Mesothelial cell of epicardium (in vitro differentiated cells): ENCODE measurements at regions not wholly inside any gene's neighbourhood (a gene's known extent, or its start where the extent isn't known, plus 50 kb on each side); places are given as distances from the start of the nearest gene placed in this dataset.
A peak's percentile ranks its signal among the peaks of the same experiment; 100 is the strongest.

Experiments used
- DNase-seq, 2 experiments: peaks; one replicate each; pipeline ENCODE4 v3.0.0; 2021; ENCODE audit warnings: low spot score in 2 of 2; ENCODE audit not compliant: unreplicated experiment in 2 of 2
- H3K27ac Mint-ChIP-seq: 2 replicates; pipeline ENCODE4 v1.8.0; 2021; ENCODE audit warnings: mixed read lengths
- H3K27me3 Mint-ChIP-seq: 2 replicates; pipeline ENCODE4 v1.8.0; 2021; ENCODE audit warnings: low read depth, mixed read lengths
- H3K36me3 Mint-ChIP-seq: 2 replicates; pipeline ENCODE4 v1.8.0; 2021; ENCODE audit warnings: mixed read lengths
- H3K4me1 Mint-ChIP-seq: 2 replicates; pipeline ENCODE4 v1.8.0; 2021; ENCODE audit warnings: mixed read lengths
- H3K4me3 Mint-ChIP-seq: 2 replicates; pipeline ENCODE4 v1.8.0; 2021; ENCODE audit warnings: mild to moderate bottlenecking, moderate library complexity, mixed read lengths
- H3K9me3 Mint-ChIP-seq: 2 replicates; pipeline ENCODE4 v1.8.0; 2021; ENCODE audit warnings: mixed read lengths
- TF ChIP-seq, protein P1 (sequence below): fragments of 200-600 bp; sonication (generic); IDR thresholded peaks from one replicate; pipeline ENCODE4 v1.5.0; 2021; ENCODE audit warnings: antibody characterized with exemption; ENCODE audit not compliant: unreplicated experiment

DNA sequence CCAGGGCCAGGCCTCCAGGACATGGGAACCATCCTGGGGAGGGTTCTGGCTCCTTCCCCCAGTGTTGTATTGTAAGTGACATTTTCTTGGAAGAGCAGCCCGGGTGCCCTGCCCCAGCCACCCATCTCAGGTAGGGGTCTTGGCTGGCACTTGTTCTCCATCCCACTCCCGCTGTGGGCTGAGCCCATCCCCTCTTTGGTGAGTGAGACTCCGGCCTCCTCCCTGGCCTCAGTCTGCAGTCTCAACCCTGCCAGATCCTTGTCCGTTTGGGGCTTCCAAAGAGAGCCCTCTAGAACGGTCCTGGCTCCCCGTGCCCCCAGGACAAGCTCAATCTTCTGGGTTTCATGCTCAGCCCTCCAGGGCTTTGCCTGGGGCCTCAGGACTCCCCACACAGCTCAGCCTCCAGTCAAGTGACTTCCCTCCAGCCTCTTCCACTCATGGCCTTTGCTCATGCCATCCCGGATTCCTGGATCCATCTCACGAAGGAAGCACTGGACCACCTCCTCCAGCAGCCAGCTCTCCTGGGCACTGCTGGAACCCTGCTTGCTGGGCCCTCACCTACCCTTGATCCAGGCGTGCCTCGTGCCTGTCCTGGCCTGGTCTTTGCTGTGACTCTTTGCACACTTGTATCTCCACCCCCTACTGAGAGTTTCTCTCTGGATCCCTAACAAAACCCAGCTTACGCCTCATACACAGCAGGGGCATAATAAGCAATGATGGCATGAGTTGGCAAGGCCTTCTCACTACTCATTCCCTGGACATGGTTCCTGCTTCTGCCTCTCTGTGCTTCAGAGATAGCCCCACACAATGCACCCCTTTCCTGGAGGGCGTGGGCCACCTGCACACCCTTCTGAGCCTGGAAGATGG lies 297.4 kb upstream of the RTL1 start:
- Mint-ChIP-seq H3K4me3 (no peak overlapping the region), H3K4me1 (no peaks in the 10 kb centered on the region), H3K27me3 (no peaks in the 10 kb centered on the region), H3K27ac (no peak overlapping the region), H3K9me3 (peaks cover 28% of the 10 kb centered on the region), H3K36me3 (peaks cover 3% of the 10 kb centered on the region)
- TF ChIP-seq, protein P1, sequence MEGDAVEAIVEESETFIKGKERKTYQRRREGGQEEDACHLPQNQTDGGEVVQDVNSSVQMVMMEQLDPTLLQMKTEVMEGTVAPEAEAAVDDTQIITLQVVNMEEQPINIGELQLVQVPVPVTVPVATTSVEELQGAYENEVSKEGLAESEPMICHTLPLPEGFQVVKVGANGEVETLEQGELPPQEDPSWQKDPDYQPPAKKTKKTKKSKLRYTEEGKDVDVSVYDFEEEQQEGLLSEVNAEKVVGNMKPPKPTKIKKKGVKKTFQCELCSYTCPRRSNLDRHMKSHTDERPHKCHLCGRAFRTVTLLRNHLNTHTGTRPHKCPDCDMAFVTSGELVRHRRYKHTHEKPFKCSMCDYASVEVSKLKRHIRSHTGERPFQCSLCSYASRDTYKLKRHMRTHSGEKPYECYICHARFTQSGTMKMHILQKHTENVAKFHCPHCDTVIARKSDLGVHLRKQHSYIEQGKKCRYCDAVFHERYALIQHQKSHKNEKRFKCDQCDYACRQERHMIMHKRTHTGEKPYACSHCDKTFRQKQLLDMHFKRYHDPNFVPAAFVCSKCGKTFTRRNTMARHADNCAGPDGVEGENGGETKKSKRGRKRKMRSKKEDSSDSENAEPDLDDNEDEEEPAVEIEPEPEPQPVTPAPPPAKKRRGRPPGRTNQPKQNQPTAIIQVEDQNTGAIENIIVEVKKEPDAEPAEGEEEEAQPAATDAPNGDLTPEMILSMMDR = no peak
- DNase-seq = peak; percentile 12 to 31

DNA sequence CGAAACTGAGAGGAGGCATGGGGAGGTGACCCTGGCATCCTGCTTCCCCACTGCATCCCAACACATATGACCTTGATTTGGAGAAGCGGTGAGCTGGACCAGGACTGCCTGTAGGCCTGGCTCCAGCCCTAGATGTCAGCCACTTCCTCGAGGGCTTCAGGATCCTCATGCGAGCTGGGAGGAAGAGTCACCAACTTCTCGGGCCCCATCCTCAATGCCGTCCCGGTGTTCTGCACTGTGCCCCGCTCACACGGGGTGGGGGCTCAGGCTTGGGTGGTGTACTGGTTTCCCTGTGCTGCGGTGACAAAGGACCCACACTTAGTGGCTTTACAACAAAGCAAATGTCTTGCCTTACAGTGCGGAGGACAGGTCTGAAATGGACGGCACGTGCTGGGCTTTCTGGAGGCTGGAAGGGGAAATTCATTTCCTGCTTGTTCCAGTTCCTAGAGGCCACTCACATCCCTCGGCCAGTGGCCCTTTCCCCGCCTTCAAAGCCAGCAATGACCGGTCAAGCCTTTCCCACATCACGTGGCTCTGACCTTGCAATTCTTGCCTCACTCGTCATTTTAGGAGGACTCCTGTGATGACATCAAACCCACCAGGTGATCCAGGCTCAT lies 298.1 kb upstream of the RTL1 start:
- H3K36me3 Mint-ChIP-seq = peaks cover 3% of the 10 kb centered on the region
- TF ChIP-seq, protein P1 = no peak
- H3K4me1 Mint-ChIP-seq = no peaks in the 10 kb centered on the region
- H3K27ac Mint-ChIP-seq = no peak overlapping the region
- H3K27me3 Mint-ChIP-seq = no peaks in the 10 kb centered on the region
- peak in 1 of 2 experiments; percentile 24 for DNase-seq
- H3K9me3 Mint-ChIP-seq = peaks cover 33% of the 10 kb centered on the region
- no peak overlapping the region for H3K4me3 Mint-ChIP-seq

DNA sequence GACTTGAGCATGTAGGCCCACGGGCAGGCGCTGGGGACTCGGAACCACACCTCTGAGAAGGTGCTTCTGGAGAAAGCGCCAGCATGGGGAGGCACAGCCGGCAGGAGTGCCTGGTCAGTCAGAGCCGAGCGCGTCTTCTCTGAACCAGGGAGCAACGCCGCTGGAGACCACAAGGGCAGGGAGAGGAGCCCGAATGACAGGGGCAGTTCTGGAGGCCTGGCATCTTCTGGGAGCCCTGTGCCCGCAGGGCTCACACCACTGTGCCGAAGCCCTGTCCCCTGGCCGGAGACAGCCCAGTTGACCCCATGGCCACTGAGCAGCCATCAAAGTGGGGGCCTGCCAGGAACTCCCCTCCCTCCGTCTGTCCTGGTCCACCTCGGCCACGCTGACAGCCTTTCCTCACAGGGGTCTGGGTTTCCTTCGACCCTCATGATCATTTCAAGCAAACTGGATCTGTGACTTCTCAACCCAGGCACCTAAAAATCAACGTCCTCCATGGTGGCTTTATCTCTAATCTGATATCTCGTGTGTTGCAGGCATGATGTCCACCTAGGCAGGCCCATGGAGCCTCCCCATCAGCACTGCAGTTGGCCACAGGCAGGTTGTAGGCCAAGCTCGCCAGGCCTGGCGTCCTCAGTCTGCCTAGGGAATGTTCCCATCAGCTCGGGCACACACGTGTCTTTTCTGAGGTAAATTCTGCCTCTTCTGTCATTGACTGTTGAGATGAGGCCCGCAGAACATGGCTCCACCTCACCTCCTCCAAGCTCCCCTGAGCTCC lies 299.3 kb upstream of the RTL1 start:
- Mint-ChIP-seq H3K27ac (no peak overlapping the region), H3K36me3 (peaks cover 3% of the 10 kb centered on the region), H3K9me3 (peaks cover 44% of the 10 kb centered on the region), H3K4me3 (no peak overlapping the region), H3K27me3 (no peaks in the 10 kb centered on the region), H3K4me1 (no peaks in the 10 kb centered on the region)
- DNase-seq = peak in 1 of 2 experiments; percentile 25
- TF ChIP-seq, protein P1 = no peak

DNA sequence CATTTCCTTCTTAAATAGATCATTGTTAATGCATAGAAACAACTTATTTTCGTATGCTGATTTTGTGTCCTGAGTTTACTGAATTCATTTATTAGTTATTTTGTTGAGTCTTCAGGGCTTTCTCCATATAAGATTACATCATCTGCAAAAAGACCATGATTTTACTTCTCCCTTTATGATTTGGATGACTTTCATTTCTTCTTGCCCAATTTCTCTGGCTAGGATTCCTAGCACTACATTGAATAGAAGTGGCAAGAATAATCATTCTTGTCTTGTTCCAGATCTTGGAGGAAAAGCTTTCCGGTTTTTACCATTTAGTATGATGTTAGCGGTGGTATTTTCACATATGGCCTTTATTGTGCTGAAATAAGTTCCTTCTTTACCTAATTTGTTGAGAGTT lies 303.0 kb upstream of the RTL1 start:
- TF ChIP-seq, protein P1 = no peak
- Mint-ChIP-seq H3K4me1 (no peaks in the 10 kb centered on the region), H3K36me3 (peaks cover 3% of the 10 kb centered on the region), H3K27me3 (no peaks in the 10 kb centered on the region), H3K9me3 (peaks cover 67% of the 10 kb centered on the region), H3K4me3 (no peak overlapping the region), H3K27ac (no peak overlapping the region)
- no peak for DNase-seq

DNA sequence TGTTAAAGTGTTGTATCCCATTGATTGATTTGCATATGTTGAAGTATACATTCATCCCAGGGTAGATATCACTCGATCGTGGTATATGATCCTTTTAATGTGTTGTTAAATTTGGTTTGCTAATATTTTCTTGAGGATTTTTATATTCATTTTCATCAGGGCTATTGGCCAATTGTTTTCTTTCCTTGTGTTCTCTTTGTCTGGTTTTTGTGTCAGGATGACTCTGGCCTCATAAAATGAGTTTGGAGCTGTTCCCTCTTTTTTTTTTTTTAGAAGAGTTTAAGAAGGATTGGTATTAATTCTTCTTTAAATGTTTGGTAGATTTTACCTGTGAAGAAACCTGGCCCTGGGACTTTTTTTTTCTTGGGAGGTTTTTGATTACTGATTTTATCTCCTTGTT lies 303.5 kb upstream of the RTL1 start:
- no peaks in the 10 kb centered on the region for H3K27me3 Mint-ChIP-seq
- TF ChIP-seq, protein P1 = no peak
- DNase-seq = no peak
- H3K36me3 Mint-ChIP-seq = peaks cover 3% of the 10 kb centered on the region
- H3K9me3 Mint-ChIP-seq = peaks cover 71% of the 10 kb centered on the region
- H3K27ac Mint-ChIP-seq = no peak overlapping the region
- no peak overlapping the region for H3K4me3 Mint-ChIP-seq
- H3K4me1 Mint-ChIP-seq = no peaks in the 10 kb centered on the region
